K562 (cell line): ENCODE measurements at regions not wholly inside any gene's neighbourhood (a gene's known extent, or its start where the extent isn't known, plus 50 kb on each side); places are given as distances from the start of the nearest gene placed in this dataset.
"Not testable (repeated sequence)": the region's sequence is repeated elsewhere in the genome, so short reads cannot be mapped to it uniquely, and the experiment has no call there.

Experiments used
- ATAC-seq: fragments of 200-7000 bp; cut with Tn5 transposase; 3 replicates; pipeline ENCODE4 v1.9.1; 2020; ENCODE audit warnings: moderate library complexity
- BruUV-seq: library from RNA; stranded (reverse); fragments of 400-500 nt; replicated peaks from 2 replicates; lab custom pipeline; 2021; lab: Mats Ljungman, UMichigan
- CTCF ChIA-PET: fragments of 300-600 bp; formaldehyde crosslinking; extraction: SDS; loops from one replicate; lab custom pipeline; 2021; ENCODE audit warnings: low intra/inter-chr PET ratio; lab: Yijun Ruan, JAX
- POLR2A ChIA-PET: fragments of 300-600, 350-650 bp; sonication (Branson Sonifier 250); formaldehyde crosslinking; extraction: SDS; loops from one replicate; lab custom pipeline; 2021; ENCODE audit warnings: antibody characterized with exemption, inconsistent platforms; lab: Yijun Ruan, JAX
- DNase-seq, 4 experiments: peaks; one replicate each; pipeline versions ENCODE4 v3.0.0 to v3.0.0-alpha.2; 2011 to 2018; ENCODE audit warnings: low spot score in 3 of 4, mixed read lengths in 3 of 4; ENCODE audit errors: extremely low read depth in 1 of 4
- FAIRE-seq: peaks from 2 replicates; lab custom pipeline; 2011; peaks lifted over from hg19 to GRCh38; lab: Jason Lieb, UNC
- H2AFZ ChIP-seq: 2 replicates; pipeline ENCODE4 v1.6.0; 2011; ENCODE audit warnings: low read depth, low read length, control low read depth, inconsistent platforms
- H3K27ac ChIP-seq: fragments of 200-600 bp; 3 replicates; pipeline ENCODE4 v1.8.0; 2011; ENCODE audit warnings: low read depth, mild to moderate bottlenecking, control low read depth, inconsistent platforms, low read length, moderate library complexity, mixed read lengths; ENCODE audit errors: extremely low read depth
- H3K27me3 ChIP-seq, 2 experiments: fragments of 300-600 bp in 1 of 2; 2 replicates in 1 of 2; 3 replicates in 1 of 2; pipeline versions ENCODE4 v1.6.0 to v1.8.0; 2011; ENCODE audit warnings: inconsistent platforms in 2 of 2, low read length in 2 of 2, mild to moderate bottlenecking in 1 of 2, mixed read lengths in 1 of 2, moderate library complexity in 1 of 2; ENCODE audit not compliant: control insufficient read depth in 2 of 2, insufficient read depth in 2 of 2
- H3K36me3 ChIP-seq: fragments of 300-600 bp; 3 replicates; pipeline ENCODE4 v1.8.0; 2011; ENCODE audit warnings: mild to moderate bottlenecking, low read length, inconsistent platforms; ENCODE audit not compliant: control insufficient read depth, insufficient read depth
- H3K4me1 ChIP-seq, 2 experiments: fragments of 200-600 bp in 1 of 2; replicated peaks in 1 of 2; 2 replicates in 1 of 2; 3 replicates in 1 of 2; pipeline versions ENCODE4 v1.5.1 to v1.8.0; 2011; ENCODE audit warnings: inconsistent platforms in 2 of 2, low read length in 2 of 2, mild to moderate bottlenecking in 1 of 2, mixed read lengths in 1 of 2, moderate library complexity in 1 of 2; ENCODE audit not compliant: control insufficient read depth in 2 of 2, insufficient read depth in 2 of 2
- H3K4me2 ChIP-seq: 2 replicates; pipeline ENCODE4 v1.6.1; 2011; ENCODE audit warnings: low read length, control low read depth, inconsistent platforms, mixed read lengths; ENCODE audit not compliant: insufficient read depth
- H3K4me3 ChIP-seq: fragments of 200-600 bp; sonication (generic), shearing (Covaris generic); 2 replicates; pipeline ENCODE4 v1.5.1; 2016; ENCODE audit warnings: control low read depth, inconsistent platforms
- H3K79me2 ChIP-seq: fragments of 200-600 bp; 3 replicates; pipeline ENCODE4 v1.8.0; 2011; ENCODE audit warnings: low read length, inconsistent platforms; ENCODE audit not compliant: control insufficient read depth, insufficient read depth
- H3K9ac ChIP-seq, 2 experiments: 2 replicates each; pipeline versions ENCODE4 v1.6.0 to v1.6.1; 2011; ENCODE audit warnings: low read depth in 2 of 2, low read length in 2 of 2, control low read depth in 1 of 2, inconsistent platforms in 1 of 2, mild to moderate bottlenecking in 1 of 2, mixed read lengths in 1 of 2; ENCODE audit not compliant: insufficient read depth in 1 of 2
- H3K9me1 ChIP-seq: one replicate; pipeline ENCODE4 v1.6.0; 2011; ENCODE audit warnings: inconsistent platforms, mild to moderate bottlenecking, low read length, moderate library complexity; ENCODE audit not compliant: control insufficient read depth, insufficient read depth
- H3K9me3 ChIP-seq: replicated peaks from 2 replicates; pipeline ENCODE4 v1.5.1; 2011; ENCODE audit warnings: low read depth, low read length, inconsistent platforms; ENCODE audit not compliant: control insufficient read depth, insufficient read depth
- H4K20me1 ChIP-seq: replicated peaks from 2 replicates; pipeline ENCODE4 v1.6.1; 2011; ENCODE audit warnings: low read length, inconsistent platforms, mixed read lengths; ENCODE audit not compliant: control insufficient read depth, insufficient read depth
- ARHGAP35 ChIP-seq: fragments of 450-650 bp; IDR thresholded peaks from 2 replicates; pipeline ENCODE4 v1.6.1; 2018; ENCODE audit not compliant: partially characterized antibody
- ZNF551 ChIP-seq: fragments of 250-450 bp; sonication (Bioruptor Pico); IDR thresholded peaks from 2 replicates; pipeline ENCODE4 v1.5.0; 2021; ENCODE audit warnings: mild to moderate bottlenecking, moderate library complexity
- WGBS: fragments of 100-300 bp; shearing (Covaris generic); methylation state at CpG from one replicate; pipeline ENCODE4 v1.1.6; 2016; ENCODE audit warnings: low coverage, mixed read lengths; ENCODE audit not compliant: insufficient coverage; ENCODE audit errors: missing lambda C conversion rate; 5-methylcytosine and 5-hydroxymethylcytosine counted together
- in situ Hi-C: fragments of 300-500 bp; cut with MboI; formaldehyde crosslinking; loops from 4 replicates; pipeline ENCODE4 v1.15.0; 2018; ENCODE audit warnings: inconsistent platforms, mixed read lengths
- intact Hi-C: fragments of 100-400 bp; cut with micrococcal nuclease; formaldehyde crosslinking; loops from 2 replicates; pipeline ENCODE4 v1.14.2; 2022
- TF ChIP-seq, protein P1 (sequence below): fragments of 450-650 bp; IDR thresholded peaks from 2 replicates; pipeline ENCODE4 v1.6.1; 2016; ENCODE audit warnings: low read depth, mild to moderate bottlenecking, moderate library complexity
- TF ChIP-seq, protein P2 (sequence below), 2 experiments: IDR thresholded peaks in 1 of 2; conservative IDR thresholded peaks in 1 of 2; 2 replicates each; pipeline ENCODE4 v1.6.1; 2016; ENCODE audit warnings: low read depth in 2 of 2, mild to moderate bottlenecking in 1 of 2, missing compliant biosample characterization in 1 of 2, missing genetic modification characterization in 1 of 2, moderate library complexity in 1 of 2

DNA sequence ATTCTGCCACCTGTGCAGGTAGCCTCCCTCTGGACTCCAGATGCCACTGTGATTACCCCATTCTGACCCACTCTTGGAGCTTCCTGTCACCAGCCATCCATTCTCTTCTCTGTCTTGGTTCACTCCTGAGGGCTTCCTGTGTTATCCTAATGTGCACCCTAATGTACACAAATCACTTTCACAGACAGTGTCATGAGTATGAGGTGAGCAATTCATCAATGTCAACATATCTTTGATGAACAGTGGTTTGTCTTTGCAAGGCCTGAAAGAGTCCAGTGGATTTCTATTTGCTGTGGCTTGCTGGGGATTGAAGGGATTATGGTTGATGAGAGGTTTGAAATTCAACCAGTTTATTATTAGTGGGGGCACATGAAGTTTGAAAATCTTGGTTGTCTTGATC lies 63.8 kb upstream of the EEF1E1 start (continued):
- TF ChIP-seq, protein P1, sequence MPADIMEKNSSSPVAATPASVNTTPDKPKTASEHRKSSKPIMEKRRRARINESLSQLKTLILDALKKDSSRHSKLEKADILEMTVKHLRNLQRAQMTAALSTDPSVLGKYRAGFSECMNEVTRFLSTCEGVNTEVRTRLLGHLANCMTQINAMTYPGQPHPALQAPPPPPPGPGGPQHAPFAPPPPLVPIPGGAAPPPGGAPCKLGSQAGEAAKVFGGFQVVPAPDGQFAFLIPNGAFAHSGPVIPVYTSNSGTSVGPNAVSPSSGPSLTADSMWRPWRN = no peak
- TF ChIP-seq ARHGAP35 (peak; percentile 58), ZNF551 (CRISPR knock-in tag) (no peak)
- TF ChIP-seq, protein P2, sequence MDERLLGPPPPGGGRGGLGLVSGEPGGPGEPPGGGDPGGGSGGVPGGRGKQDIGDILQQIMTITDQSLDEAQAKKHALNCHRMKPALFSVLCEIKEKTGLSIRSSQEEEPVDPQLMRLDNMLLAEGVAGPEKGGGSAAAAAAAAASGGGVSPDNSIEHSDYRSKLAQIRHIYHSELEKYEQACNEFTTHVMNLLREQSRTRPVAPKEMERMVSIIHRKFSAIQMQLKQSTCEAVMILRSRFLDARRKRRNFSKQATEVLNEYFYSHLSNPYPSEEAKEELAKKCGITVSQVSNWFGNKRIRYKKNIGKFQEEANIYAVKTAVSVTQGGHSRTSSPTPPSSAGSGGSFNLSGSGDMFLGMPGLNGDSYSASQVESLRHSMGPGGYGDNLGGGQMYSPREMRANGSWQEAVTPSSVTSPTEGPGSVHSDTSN (CRISPR knock-in tag; IDR thresholded peaks at IDR 0.05; ENCODE audit: low read depth) = no peak
- TF ChIP-seq, protein P2 (tag; conservative IDR thresholded peaks at IDR 0.05; ENCODE audit: low read depth) = peak; percentile 59

- 22% methylated on average over 14 of the region's 17 CpGs for WGBS
- H3K9me3 ChIP-seq, CTCF ChIA-PET, intact Hi-C loops, BruUV-seq, FAIRE-seq, H3K27ac ChIP-seq, H3K36me3 ChIP-seq, H3K79me2 ChIP-seq, H3K27me3 ChIP-seq, H3K4me1 ChIP-seq, in situ Hi-C loops, H4K20me1 ChIP-seq, DNase-seq, H3K9me1 ChIP-seq, H3K4me3 ChIP-seq, H3K9ac ChIP-seq: not testable (repeated sequence)
- 0 out of 2 replicates have a peak overlapping the region, but pooled peaks have one; percentile 11 for H2AFZ ChIP-seq
- POLR2A ChIA-PET = interaction anchor here (0.7 to 1.1 kb wide), 2 partner anchors 10 to 1931 kb away, joined by 4 to 5 read pairs; no protein-coding TSS in a partner anchor
- H3K4me2 ChIP-seq = 0 out of 2 replicates have a peak overlapping the region, but pooled peaks have one; percentile 14
- peak; percentile 63 for ATAC-seq
These were observed 62.7 kb upstream of the EEF1E1 start for GRCh38 chr6:8165008-8165407.

DNA sequence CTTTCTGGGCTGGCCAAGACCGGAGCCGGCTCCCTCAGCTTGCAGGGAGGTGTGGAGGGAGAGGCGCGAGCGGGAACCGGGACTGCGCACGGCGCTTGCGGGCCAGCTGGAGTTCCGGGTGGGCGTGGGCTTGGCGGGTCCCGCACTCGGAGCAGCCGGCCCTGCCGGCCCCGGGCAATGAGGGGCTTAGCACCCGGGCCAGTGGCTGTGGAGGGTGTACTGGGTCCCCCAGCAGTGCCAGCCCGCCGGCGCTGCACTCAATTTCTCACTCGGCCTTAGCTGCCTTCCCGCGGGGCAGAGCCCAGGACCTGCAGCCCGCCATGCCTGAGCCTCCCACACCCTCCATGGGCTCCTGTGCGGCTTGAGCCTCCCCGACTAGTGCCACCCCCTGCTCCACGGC lies 61.9 kb upstream of the EEF1E1 start:
- H2AFZ ChIP-seq, H3K9ac ChIP-seq, H3K4me1 ChIP-seq, CTCF ChIA-PET, ATAC-seq, FAIRE-seq, POLR2A ChIA-PET, H3K9me1 ChIP-seq, H4K20me1 ChIP-seq, H3K27me3 ChIP-seq, in situ Hi-C loops, H3K36me3 ChIP-seq, DNase-seq, H3K27ac ChIP-seq, H3K9me3 ChIP-seq, BruUV-seq, H3K79me2 ChIP-seq, H3K4me2 ChIP-seq, H3K4me3 ChIP-seq, intact Hi-C loops: not testable (repeated sequence)
- 17% methylated on average over 15 of the region's 29 CpGs for WGBS
